NCI-H187 (cell line): ENCODE measurements at regions not wholly inside any gene's neighbourhood (a gene's known extent, or its start where the extent isn't known, plus 50 kb on each side); places are given as distances from the start of the nearest gene placed in this dataset.
"Not testable (repeated sequence)": the region's sequence is repeated elsewhere in the genome, so short reads cannot be mapped to it uniquely, and the experiment has no call there.

ENCODE experiments used
- DNase-seq, 2 experiments: peaks; one replicate each; lab custom pipeline; 2025; lab: John Stamatoyannopoulos, UW

GRCh38 chr6:106884576-106884975 is 90.0 kb downstream of the CD24 start:
- no peak for DNase-seq

DNA sequence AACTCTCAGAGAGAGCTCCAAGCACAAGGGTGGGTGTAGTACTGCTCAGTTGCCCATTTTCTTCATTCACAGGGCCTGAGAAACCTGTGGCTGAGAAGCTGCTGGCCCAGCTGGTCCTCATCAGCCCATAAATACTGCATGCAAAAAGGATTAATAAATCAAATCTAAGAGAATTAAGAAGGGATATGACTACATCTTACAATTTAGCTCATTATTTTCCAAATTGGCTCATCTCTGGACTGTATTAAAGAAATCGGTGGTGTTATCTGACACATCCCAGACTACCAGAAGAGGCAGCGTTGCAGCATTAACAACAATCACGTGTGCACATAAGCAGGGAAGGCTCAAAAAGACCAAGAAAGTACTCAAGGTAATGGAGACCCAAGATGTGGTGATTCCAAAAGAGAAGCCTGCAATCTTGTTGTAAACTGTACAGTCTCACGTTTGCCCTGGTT is 90.7 kb downstream of the CD24 start:
- DNase-seq, result no peak

- DNase-seq, result no peak
Observed at GRCh38 chr6:106882601-106883518, 91.7 kb downstream of the CD24 start.

GRCh38 chr6:106882138-106882537 is 92.4 kb downstream of the CD24 start:
- DNase-seq, result no peak

- no peak for DNase-seq
Observed at GRCh38 chr6:106880952-106881351, 93.6 kb downstream of the CD24 start.

- no peak for DNase-seq
Observed at GRCh38 chr6:106875782-106876321, 98.7 kb downstream of the CD24 start.

- DNase-seq, result no peak
Observed at GRCh38 chr6:106874481-106874880, 100.0 kb downstream of the CD24 start.

DNA sequence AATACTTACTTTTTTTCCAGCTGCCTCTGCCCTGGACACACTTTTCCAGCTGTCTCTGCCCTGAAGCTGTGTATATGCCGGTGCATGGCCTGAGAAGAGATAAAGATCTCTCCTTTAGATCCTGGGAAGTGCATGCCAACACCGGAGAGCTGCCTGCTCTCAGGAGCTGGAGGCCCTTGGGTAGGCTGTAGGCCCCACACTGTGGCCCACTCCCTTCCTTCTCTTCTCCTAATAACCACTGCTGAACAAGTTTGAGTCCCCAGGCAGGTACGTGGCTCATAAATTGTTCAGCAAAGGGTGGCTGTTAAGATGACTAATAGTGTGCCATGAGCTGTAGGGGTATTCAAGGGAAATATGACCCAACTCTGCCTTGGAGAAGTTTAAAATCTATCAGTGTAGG is 102.5 kb downstream of the CD24 start:
- no peak for DNase-seq

GRCh38 chr6:106870824-106871717 is 103.5 kb downstream of the CD24 start:
- no peak for DNase-seq

DNA sequence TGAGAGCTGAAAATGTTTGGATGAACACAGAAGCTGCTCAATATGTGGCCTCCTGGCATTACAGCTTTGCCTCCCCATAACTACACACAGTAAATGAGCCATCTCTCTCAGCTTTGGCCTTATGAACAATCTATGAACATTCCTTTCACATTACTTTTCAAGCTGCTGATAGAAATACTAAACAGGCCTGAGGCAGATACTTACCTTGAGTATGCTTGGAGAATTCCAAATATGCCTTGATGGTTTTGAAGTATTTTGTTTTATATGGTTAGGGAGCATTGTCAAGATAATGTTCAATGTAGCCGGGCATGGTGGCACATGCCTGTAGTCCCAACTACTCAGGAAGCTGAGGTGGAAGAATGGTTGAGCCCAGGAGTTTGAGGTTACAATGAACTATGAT is 104.5 kb downstream of the CD24 start:
- no peak for DNase-seq

- DNase-seq, result no peak
Observed at GRCh38 chr6:106869203-106869602, 105.3 kb downstream of the CD24 start.

- DNase-seq, result no peak
Observed at GRCh38 chr6:106866875-106867658, 107.5 kb downstream of the CD24 start.

GRCh38 chr6:106862858-106863257 is 111.7 kb downstream of the CD24 start:
- no peak for DNase-seq

DNA sequence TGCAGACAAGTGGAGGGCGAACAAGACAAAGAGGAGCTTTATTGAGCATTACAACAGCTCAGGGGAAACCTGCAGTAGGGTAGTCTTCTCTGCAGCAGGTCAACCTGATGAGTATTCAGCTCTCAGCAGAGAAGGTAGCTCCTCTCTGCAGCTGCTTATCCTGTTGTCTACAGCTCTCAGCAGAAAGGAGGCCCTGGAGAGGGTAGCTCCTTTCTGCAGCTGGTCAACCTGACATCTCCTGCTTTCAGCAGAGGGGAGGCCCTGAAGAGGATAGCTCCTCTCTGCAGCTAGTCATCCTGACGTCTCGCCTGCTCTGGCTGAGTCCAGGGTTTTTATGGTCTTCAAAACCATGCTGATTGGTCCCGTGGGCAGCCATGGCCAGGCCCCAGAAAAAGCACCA is 113.6 kb downstream of the CD24 start:
- no peak for DNase-seq

- no peak for DNase-seq
Observed at GRCh38 chr6:106858653-106859092, 115.9 kb downstream of the CD24 start.

DNA sequence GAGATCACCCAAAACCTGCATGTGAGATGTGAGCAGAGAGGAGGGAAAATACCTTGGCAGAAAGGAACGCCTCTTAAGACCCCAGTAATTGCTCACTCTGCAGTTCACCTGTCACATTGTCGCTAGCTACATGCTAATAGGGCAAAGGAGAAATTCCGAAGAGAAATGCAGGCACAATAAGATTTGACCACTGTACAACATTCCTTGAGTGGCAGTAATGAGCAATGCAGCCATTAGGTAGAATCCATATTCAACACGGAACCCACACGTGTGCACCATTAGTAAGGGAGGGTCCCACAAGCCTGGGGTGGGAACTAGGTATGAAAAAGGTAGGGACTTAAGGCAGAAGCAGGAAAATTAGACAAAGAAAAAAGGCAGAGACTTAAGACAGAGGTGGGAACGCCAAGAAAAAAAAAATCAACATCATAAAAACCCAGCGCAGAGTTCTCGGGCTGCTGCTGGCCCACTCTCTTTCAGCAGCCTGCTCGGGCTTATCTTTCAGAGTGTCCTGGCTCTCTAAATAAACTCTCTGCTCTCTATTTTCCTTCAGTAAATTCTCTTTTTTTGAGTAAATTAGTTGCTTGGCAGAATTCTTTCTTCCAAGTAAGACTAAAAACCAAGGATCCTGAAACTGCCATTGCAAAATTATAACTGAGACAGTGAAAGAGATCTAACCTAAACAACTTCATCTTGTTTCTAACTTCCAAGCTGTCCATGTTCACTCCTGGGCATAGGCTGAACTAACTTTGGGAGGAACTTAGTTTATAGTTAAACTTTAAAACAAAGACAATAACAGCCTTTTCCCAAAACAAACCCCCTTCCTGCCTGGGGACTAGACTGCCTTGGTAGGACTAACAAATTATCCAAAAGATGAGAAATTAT is 116.5 kb downstream of the CD24 start:
- no peak for DNase-seq

DNA sequence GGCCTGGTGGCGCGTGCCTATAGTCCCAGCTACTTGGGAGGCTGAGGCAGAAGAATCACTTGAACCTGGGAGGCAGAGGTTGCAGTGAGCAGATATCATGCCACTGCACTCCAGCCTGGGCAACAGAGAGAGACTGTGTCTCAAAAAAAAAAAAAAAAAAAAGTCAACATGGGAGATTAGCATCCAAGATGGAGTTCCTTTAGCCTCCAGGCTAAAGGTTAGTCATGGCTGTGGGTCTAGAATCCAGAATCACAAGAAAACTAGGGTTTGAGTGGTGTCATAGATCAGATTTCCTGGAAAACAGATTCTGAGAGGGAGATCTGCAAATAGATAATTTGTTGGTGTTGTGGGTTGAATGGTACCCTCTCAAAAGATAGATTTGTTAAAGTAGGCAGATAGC is 117.2 kb downstream of the CD24 start:
- not testable (repeated sequence) for DNase-seq

- no peak for DNase-seq
Observed at GRCh38 chr6:106856227-106856874, 118.2 kb downstream of the CD24 start.

DNA sequence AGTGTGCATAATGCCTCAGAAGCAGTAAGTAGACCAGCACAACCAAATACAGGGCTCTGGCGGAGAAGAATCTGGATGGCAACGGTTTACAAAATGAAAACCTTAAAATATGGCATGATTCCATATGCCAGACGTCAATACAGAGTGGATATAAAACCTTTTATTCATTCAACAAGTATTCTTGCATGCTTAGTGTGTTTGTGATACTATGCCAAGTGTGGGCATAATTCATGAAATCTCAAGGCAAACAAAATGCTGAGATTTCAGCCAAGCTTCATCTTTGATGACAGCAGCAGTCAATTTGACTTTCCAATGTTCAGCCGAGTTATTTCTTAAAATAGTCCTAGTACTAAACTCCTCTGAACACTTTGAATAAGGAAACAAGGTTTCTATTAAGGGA is 119.4 kb downstream of the CD24 start:
- DNase-seq, result no peak

DNA sequence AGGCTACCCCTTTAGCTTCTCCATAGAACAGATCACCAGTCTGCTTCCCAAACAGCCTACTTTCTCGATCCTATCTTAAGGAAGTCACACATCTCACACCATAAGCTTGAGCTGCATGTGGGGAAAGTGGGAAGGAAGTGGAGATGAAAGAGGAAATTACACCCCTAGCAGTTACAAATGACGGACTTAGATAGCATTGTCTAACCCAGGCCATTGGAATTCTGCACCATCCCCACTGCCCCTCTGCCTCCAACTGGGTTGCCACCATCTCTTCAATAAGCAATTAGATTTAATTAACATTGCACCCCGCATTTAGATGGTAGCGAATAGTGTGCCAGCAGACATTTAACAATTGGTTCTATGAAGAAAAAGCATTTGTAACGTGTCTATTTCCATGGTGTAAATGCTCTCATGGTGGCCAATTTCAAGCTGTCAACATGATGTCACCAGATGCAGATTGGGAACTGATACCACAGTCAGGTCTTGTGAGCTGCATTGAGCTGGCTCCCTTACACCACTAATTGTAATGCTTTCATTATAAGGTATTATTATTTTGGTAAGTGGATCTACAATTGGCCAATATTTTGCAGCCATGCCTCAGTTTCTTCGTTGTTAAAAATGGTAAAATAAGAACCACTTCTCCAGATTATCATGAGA is 124.7 kb downstream of the CD24 start:
- no peak for DNase-seq
